Nephron progenitor cell (in vitro differentiated cells): ENCODE measurements at regions not wholly inside any gene's neighbourhood (a gene's known extent, or its start where the extent isn't known, plus 50 kb on each side); places are given as distances from the start of the nearest gene placed in this dataset.

Experiments
- DNase-seq: peaks from one replicate; pipeline ENCODE4 v3.0.0; 2021
- H3K27ac Mint-ChIP-seq: 2 replicates; pipeline ENCODE4 v1.8.0; 2021; ENCODE audit warnings: mild to moderate bottlenecking, moderate library complexity, mixed read lengths
- H3K27me3 Mint-ChIP-seq: 2 replicates; pipeline ENCODE4 v1.8.0; 2021; ENCODE audit warnings: mild to moderate bottlenecking, low read depth, mixed read lengths; ENCODE audit not compliant: poor library complexity
- H3K36me3 Mint-ChIP-seq: 2 replicates; pipeline ENCODE4 v1.8.0; 2021; ENCODE audit warnings: low read depth, mixed read lengths
- H3K4me1 Mint-ChIP-seq: 2 replicates; pipeline ENCODE4 v1.8.0; 2021; ENCODE audit warnings: mixed read lengths
- H3K4me3 Mint-ChIP-seq: 2 replicates; pipeline ENCODE4 v1.8.0; 2021; ENCODE audit warnings: mild to moderate bottlenecking, moderate library complexity, mixed read lengths
- H3K9me3 Mint-ChIP-seq: 2 replicates; pipeline ENCODE4 v1.8.0; 2021; ENCODE audit warnings: mild to moderate bottlenecking, moderate library complexity, mixed read lengths
- CTCF ChIP-seq: fragments of 200-600 bp; sonication (generic); IDR thresholded peaks from 2 replicates; pipeline ENCODE4 v1.5.0; 2021; ENCODE audit warnings: antibody characterized with exemption

- Mint-ChIP-seq H3K27me3 (peaks cover 4% of the 10 kb centered on the region), H3K27ac (no peak overlapping the region), H3K4me3 (no peak overlapping the region), H3K9me3 (peaks cover 65% of the 10 kb centered on the region), H3K4me1 (no peaks in the 10 kb centered on the region), H3K36me3 (peaks cover 10% of the 10 kb centered on the region)
- TF ChIP-seq CTCF: no peak
- no peak for DNase-seq
Observed at GRCh38 chr5:110072651-110073050, 382.9 kb downstream of the MAN2A1 start.

GRCh38 chr5:110073534-110073933 is 383.8 kb downstream of the MAN2A1 start:
- H3K4me1 Mint-ChIP-seq: no peaks in the 10 kb centered on the region
- H3K9me3 Mint-ChIP-seq: peaks cover 59% of the 10 kb centered on the region
- DNase-seq: no peak
- H3K27ac Mint-ChIP-seq: no peak overlapping the region
- no peak for TF ChIP-seq CTCF
- H3K36me3 Mint-ChIP-seq: peaks cover 10% of the 10 kb centered on the region
- H3K4me3 Mint-ChIP-seq: no peak overlapping the region
- peaks cover 4% of the 10 kb centered on the region for H3K27me3 Mint-ChIP-seq

GRCh38 chr5:110075656-110076055 is 385.9 kb downstream of the MAN2A1 start:
- Mint-ChIP-seq H3K27ac (no peak overlapping the region), H3K9me3 (peaks cover 38% of the 10 kb centered on the region), H3K4me1 (no peaks in the 10 kb centered on the region), H3K36me3 (peaks cover 10% of the 10 kb centered on the region), H3K27me3 (peaks cover 4% of the 10 kb centered on the region), H3K4me3 (no peak overlapping the region)
- DNase-seq: no peak
- TF ChIP-seq CTCF: no peak

- Mint-ChIP-seq H3K36me3 (peaks cover 10% of the 10 kb centered on the region), H3K27ac (no peak overlapping the region), H3K4me1 (no peaks in the 10 kb centered on the region), H3K9me3 (peaks cover 23% of the 10 kb centered on the region), H3K27me3 (peaks cover 4% of the 10 kb centered on the region), H3K4me3 (no peak overlapping the region)
- DNase-seq: no peak
- no peak for TF ChIP-seq CTCF
Observed at GRCh38 chr5:110077147-110077546, 387.4 kb downstream of the MAN2A1 start.

- H3K36me3 Mint-ChIP-seq: no peaks in the 10 kb centered on the region
- no peaks in the 10 kb centered on the region for H3K9me3 Mint-ChIP-seq
- no peak overlapping the region for H3K4me3 Mint-ChIP-seq
- no peaks in the 10 kb centered on the region for H3K4me1 Mint-ChIP-seq
- no peak for TF ChIP-seq CTCF
- H3K27me3 Mint-ChIP-seq: peaks cover 6% of the 10 kb centered on the region
- H3K27ac Mint-ChIP-seq: no peak overlapping the region
- no peak for DNase-seq
Observed at GRCh38 chr5:110082194-110082593, 392.5 kb downstream of the MAN2A1 start.

- TF ChIP-seq CTCF: no peak
- Mint-ChIP-seq H3K9me3 (no peaks in the 10 kb centered on the region), H3K36me3 (no peaks in the 10 kb centered on the region), H3K4me1 (no peaks in the 10 kb centered on the region), H3K4me3 (no peak overlapping the region), H3K27me3 (peaks cover 3% of the 10 kb centered on the region), H3K27ac (no peak overlapping the region)
- DNase-seq: no peak
Observed at GRCh38 chr5:110082863-110083262, 393.1 kb downstream of the MAN2A1 start.
